MCF 10A (cell line): ENCODE measurements at regions not wholly inside any gene's neighbourhood (a gene's known extent, or its start where the extent isn't known, plus 50 kb on each side); places are given as distances from the start of the nearest gene placed in this dataset.
A peak's percentile ranks its signal among the peaks of the same experiment; 100 is the strongest.

ENCODE experiments used
- BruUV-seq: library from RNA; stranded (reverse); fragments of 400-500 nt; replicated peaks from 2 replicates; lab custom pipeline; 2021; lab: Mats Ljungman, UMichigan
- CTCF ChIA-PET: fragments of 300-600 bp; sonication (Branson Sonifier 250); formaldehyde crosslinking; extraction: SDS; loops from one replicate; lab custom pipeline; 2021; ENCODE audit warnings: antibody characterized with exemption, inconsistent platforms; lab: Yijun Ruan, JAX
- POLR2A ChIA-PET: fragments of 300-600, 350-650 bp; sonication (Branson Sonifier 250); formaldehyde crosslinking; extraction: SDS; loops from one replicate; lab custom pipeline; 2020; ENCODE audit warnings: antibody characterized with exemption, inconsistent platforms; lab: Yijun Ruan, JAX
- DNase-seq: peaks from one replicate; pipeline ENCODE4 v3.0.0-alpha.2; 2018; ENCODE audit not compliant: unreplicated experiment
- H3K27ac Mint-ChIP-seq: one replicate; pipeline ENCODE4 v1.8.0; 2022; ENCODE audit warnings: mild to moderate bottlenecking, low read depth, mixed read lengths; ENCODE audit not compliant: unreplicated experiment
- H3K27me3 Mint-ChIP-seq: one replicate; pipeline ENCODE4 v1.8.0; 2022; ENCODE audit warnings: mixed read lengths; ENCODE audit not compliant: insufficient read depth, unreplicated experiment
- H3K36me3 Mint-ChIP-seq: one replicate; pipeline ENCODE4 v1.8.0; 2022; ENCODE audit warnings: mild to moderate bottlenecking, moderate library complexity, mixed read lengths; ENCODE audit not compliant: insufficient read depth, unreplicated experiment
- H3K4me1 Mint-ChIP-seq: one replicate; pipeline ENCODE4 v1.8.0; 2022; ENCODE audit warnings: mixed read lengths; ENCODE audit not compliant: insufficient read depth, unreplicated experiment
- H3K4me3 Mint-ChIP-seq: one replicate; pipeline ENCODE4 v1.8.0; 2022; ENCODE audit warnings: mild to moderate bottlenecking, moderate library complexity, mixed read lengths; ENCODE audit not compliant: unreplicated experiment
- H3K9me3 Mint-ChIP-seq: one replicate; pipeline ENCODE4 v1.8.0; 2022; ENCODE audit warnings: mixed read lengths; ENCODE audit not compliant: unreplicated experiment
- CTCF ChIP-seq: fragments of 200-600 bp; IDR thresholded peaks from one replicate; pipeline ENCODE4 v1.8.0; 2022; ENCODE audit warnings: antibody characterized with exemption, mild to moderate bottlenecking; ENCODE audit not compliant: unreplicated experiment
- intact Hi-C: fragments of 100-400 bp; cut with micrococcal nuclease; formaldehyde crosslinking; loops from 2 replicates; pipeline ENCODE4 v1.14.1; 2022

- H3K4me3 Mint-ChIP-seq, result no peak overlapping the region
- intact Hi-C loops, result no loop called here
- no peak for TF ChIP-seq CTCF
- H3K9me3 Mint-ChIP-seq, result no peaks in the 10 kb centered on the region
- peaks cover 14% of the 10 kb centered on the region for H3K4me1 Mint-ChIP-seq
- BruUV-seq, result no TSS peak
- ChIA-PET CTCF (no interaction called here), POLR2A (no interaction called here)
- no peak overlapping the region for H3K27ac Mint-ChIP-seq
- no peaks in the 10 kb centered on the region for H3K36me3 Mint-ChIP-seq
- no peak for DNase-seq
- H3K27me3 Mint-ChIP-seq, result no peaks in the 10 kb centered on the region
Measured at GRCh38 chr12:89189448-89189847, 162.9 kb downstream of the DUSP6 start.

DNA sequence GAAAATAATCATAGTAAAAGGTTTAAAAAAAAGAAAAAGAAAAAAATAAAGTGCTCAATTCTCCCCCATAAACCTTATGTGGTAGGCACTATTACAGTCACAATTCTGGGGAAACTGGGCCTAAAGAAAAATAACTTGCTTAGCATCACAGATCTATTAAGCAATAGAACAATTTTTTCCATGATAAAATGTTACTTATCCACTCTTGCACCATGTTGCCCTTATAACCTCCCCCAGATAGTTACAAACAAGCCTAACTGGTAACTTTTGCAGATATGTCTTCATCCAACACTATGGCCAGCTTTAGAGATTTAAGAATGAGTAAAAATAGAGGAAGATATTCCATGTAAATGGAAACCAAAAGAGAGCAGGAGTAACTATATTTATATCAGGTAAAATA lies 164.8 kb downstream of the DUSP6 start:
- CTCF ChIA-PET, result no interaction called here
- Mint-ChIP-seq H3K36me3 (no peaks in the 10 kb centered on the region), H3K4me3 (no peak overlapping the region), H3K27ac (no peak overlapping the region), H3K27me3 (no peaks in the 10 kb centered on the region), H3K4me1 (peaks cover 27% of the 10 kb centered on the region), H3K9me3 (no peaks in the 10 kb centered on the region)
- no peak for TF ChIP-seq CTCF
- DNase-seq, result no peak
- no TSS peak for BruUV-seq
- intact Hi-C loops, result no loop called here
- POLR2A ChIA-PET, result interaction anchor here (0.6 kb wide), 1 partner anchor 191 kb away, joined by 4 read pairs; no protein-coding TSS in a partner anchor

DNA sequence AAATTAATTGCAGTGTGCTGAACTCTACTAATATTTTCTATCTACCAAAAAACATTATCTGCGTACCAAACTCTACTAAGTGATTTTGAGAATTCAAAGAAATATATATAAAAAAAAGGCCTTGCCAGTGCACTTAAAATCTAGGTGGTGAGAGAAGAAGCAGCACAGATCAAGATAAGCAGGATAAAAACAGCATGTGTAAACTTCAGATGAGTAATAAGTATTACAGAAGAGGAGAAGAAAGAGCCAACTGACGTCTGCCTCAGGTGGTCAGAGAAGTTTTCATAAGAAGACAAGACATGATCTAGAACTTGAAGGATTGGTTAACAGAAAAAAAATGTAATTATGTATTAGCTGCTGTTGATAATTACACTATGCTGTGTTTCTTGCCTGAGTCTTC lies 166.4 kb downstream of the DUSP6 start:
- Mint-ChIP-seq H3K9me3 (no peaks in the 10 kb centered on the region), H3K4me1 (peaks cover 40% of the 10 kb centered on the region), H3K36me3 (no peaks in the 10 kb centered on the region), H3K27ac (no peak overlapping the region), H3K27me3 (no peaks in the 10 kb centered on the region), H3K4me3 (no peak overlapping the region)
- TF ChIP-seq CTCF, result no peak
- POLR2A ChIA-PET, result interaction anchor here (1.8 to 2.1 kb wide), 2 partner anchors 24 to 167 kb away, joined by 12 to 24 read pairs; partner anchors contain the start of gene DUSP6
- BruUV-seq, result no TSS peak
- DNase-seq, result no peak
- intact Hi-C loops, result no loop called here
- CTCF ChIA-PET, result no interaction called here

DNA sequence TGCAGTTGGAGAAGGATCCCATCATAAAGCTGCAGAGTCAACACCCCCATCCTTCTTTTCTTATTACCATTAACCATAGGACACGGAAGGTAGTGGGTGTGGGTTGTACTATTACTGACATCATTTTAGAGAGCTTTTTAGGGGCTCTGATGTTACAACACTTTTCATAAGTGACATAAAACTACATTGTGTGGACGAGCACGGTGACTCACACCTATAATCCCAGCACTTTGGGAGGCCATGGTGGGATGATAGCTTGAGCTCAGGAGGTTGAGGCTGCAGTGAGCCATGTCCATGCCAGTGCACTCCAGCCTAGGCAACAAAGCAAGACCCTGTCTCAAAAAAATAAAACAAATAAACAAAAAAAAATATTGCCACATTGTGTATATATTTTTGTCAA lies 167.1 kb downstream of the DUSP6 start:
- Mint-ChIP-seq H3K27ac (no peak overlapping the region), H3K36me3 (no peaks in the 10 kb centered on the region), H3K9me3 (no peaks in the 10 kb centered on the region), H3K4me1 (peaks cover 47% of the 10 kb centered on the region), H3K27me3 (no peaks in the 10 kb centered on the region), H3K4me3 (no peak overlapping the region)
- CTCF ChIA-PET, result interaction anchor here (0.5 to 1.0 kb wide), 4 partner anchors 84 to 1298 kb away, joined by 3 to 5 read pairs (median 4); no protein-coding TSS in a partner anchor
- intact Hi-C loops, result no loop called here
- BruUV-seq, result no TSS peak
- DNase-seq, result peak; percentile 33
- TF ChIP-seq CTCF, result no peak
- POLR2A ChIA-PET, result interaction anchor here (0.7 to 2.1 kb wide), 8 partner anchors 8 to 525 kb away, joined by 3 to 24 read pairs (median 4); partner anchors contain the start of gene DUSP6
